GM20000 (cell line): ENCODE measurements at regions not wholly inside any gene's neighbourhood (a gene's known extent, or its start where the extent isn't known, plus 50 kb on each side); places are given as distances from the start of the nearest gene placed in this dataset.

Experiments
- DNase-seq: peaks from one replicate; pipeline ENCODE4 v3.0.0; 2012; ENCODE audit warnings: low spot score
- TF ChIP-seq, protein P1 (sequence below): IDR thresholded peaks from 2 replicates; pipeline ENCODE4 v1.5.1; 2012; ENCODE audit warnings: mild to moderate bottlenecking, control low read depth; ENCODE audit errors: extremely low read depth, missing control alignments

DNA sequence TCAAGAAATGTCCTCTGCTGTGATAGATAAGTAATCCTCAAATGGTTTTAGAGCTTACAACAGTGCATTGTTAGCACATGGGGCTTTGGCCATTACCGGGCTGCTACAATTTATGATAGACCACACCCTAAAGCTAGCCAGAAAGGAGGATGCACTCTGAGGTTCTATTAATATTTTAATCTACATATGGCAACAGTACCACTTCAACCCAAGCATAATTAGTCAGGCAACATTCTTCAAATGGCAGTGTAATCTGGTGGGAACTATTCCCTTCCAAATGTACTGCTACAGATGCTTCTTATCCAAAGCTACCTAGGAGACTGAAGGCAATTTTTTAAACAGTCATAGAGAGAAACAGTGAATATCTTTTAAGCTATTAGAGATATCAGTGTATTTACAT, 697.6 kb downstream of the KCNA4 start:
- DNase-seq, result no peak
- TF ChIP-seq, protein P1, sequence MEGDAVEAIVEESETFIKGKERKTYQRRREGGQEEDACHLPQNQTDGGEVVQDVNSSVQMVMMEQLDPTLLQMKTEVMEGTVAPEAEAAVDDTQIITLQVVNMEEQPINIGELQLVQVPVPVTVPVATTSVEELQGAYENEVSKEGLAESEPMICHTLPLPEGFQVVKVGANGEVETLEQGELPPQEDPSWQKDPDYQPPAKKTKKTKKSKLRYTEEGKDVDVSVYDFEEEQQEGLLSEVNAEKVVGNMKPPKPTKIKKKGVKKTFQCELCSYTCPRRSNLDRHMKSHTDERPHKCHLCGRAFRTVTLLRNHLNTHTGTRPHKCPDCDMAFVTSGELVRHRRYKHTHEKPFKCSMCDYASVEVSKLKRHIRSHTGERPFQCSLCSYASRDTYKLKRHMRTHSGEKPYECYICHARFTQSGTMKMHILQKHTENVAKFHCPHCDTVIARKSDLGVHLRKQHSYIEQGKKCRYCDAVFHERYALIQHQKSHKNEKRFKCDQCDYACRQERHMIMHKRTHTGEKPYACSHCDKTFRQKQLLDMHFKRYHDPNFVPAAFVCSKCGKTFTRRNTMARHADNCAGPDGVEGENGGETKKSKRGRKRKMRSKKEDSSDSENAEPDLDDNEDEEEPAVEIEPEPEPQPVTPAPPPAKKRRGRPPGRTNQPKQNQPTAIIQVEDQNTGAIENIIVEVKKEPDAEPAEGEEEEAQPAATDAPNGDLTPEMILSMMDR, result no peak

DNA sequence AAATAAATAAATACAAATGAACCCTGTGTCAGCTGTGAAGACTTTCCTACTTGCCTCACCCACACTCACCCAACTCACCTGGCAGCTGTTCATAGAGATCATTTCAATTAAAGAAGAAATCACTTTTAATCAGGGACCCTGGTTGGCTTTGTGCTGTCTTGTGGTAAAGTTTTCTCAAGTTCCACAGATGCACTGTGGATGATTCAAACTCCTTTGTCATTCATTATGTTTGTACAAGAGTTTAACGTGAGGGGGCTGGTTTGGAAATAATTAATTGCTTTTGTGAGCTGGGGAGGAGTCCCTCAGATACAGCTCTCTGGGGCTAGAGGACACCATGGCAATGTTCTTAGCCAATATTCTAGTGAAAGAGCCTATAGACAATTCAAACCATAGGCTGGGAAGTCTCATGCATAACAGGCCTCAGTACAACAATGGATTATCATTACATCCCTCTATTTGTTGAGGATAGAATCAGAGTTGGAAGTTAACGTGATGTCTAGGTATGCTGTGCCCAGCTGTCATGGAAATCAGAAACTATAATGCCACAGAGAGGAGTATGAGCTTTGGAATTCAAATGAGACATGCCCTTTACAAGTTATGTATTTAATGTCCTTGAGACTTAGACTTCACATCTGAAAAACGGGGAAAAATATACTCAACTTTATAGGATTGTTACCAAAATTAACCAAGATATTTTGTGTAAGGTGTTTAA, 698.5 kb downstream of the KCNA4 start:
- no peak for DNase-seq
- TF ChIP-seq, protein P1, result no peak

DNA sequence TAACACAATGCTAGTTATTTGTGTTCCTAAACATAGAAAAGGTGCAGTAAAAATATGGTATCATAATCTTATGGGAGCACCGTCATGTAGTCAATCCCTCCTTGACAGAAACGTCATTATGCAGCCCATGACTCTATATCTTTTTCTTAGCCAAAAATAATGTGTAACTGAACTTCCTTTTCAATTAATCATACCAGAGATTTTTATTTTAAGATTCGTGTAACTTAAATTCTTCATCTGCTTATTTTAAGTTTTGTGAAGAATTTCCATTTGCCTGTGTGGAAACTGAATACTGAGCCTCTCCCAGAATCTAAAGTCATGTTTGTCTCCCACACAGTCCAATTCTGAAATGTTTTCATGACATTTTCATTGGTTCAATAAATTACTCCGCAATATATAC, 699.1 kb downstream of the KCNA4 start:
- TF ChIP-seq, protein P1, result no peak
- DNase-seq, result no peak

DNA sequence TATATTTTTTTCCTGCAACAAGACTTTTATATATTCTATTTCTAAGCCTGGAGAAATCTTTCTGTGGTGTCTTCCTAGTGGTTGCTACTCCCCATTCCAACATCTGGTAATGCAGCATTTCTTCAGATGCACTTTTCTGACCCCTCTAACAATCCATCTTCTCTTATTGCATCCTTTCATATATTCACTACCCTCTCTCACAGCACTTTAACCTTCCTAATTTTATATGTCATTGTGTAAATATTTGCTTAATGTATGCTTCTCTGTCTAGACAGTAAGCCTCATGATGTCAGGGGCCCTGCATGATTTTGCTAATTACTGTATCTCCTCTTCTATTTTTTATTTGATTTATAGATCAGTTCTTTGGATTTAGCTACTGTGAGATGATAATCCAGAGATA, 701.6 kb downstream of the KCNA4 start:
- TF ChIP-seq, protein P1, result no peak
- no peak for DNase-seq

DNA sequence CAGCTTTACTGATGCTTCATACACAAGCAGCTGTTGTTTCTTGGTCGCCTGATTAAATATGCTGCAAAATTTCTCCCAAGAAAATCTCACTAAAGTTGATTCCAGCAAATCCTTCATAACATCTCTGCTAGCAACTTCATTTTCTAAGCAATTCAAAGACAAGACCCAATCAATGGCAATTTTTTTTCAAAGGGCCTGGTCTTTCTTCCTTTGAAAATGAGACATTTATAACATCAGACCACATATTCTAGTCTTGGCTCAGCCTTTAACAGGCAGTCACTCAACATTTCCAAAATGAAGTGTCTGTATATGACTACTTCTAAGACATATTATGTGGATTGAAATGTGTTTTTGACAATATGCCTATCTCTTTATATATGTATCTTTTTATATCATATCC, 702.6 kb downstream of the KCNA4 start:
- TF ChIP-seq, protein P1, result no peak
- DNase-seq, result no peak

DNA sequence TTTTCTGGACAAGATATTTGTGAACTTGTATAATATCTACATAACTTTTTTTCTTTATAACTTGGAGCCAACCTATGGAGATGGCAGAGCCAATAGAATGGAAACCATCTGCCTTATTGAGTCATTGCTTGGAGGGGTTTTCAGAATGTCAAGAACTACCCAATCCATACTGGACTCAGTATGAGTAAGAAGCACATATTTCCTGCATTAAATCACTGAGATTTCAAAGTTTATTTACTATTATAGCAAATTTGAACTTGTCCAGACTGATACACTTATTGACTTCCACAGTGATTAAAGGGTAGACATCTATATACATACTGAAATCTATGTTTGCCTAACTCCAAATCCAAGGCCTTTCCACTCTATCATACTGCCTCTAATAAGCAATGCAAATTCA, 704.0 kb downstream of the KCNA4 start:
- TF ChIP-seq, protein P1, result no peak
- DNase-seq, result no peak

DNA sequence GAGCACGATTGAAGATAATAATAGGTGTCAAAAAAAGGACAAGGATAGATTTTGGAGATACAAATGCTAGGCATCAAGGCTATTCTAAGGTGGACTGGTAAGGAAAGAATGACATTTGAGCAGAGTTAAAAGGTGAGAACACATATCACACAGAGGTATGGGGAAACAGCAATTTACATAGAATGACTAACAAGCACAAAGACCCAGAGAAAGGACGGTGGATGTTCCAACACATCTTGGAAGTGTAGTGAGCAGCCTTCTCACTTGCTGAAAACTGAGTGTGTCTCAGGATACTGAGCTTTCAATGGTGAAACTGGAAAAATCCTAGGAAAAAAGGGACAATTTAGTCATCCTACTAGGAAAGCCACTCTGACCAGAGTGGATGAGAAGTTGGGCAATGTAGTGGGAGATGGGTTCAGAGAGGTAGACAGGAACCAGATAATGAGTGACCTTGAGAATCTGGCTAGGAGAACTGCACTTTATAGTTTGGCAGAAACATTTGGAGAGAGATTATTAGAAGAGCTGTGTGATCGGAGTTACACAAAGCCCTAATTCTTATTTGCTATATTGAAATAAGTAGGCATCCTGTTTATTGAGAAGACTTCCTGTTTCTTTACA, 706.0 kb downstream of the KCNA4 start:
- no peak for DNase-seq
- TF ChIP-seq, protein P1, result no peak
